Stomach (tissue), 8 donors: ENCODE measurements at regions not wholly inside any gene's neighbourhood (a gene's known extent, or its start where the extent isn't known, plus 50 kb on each side); places are given as distances from the start of the nearest gene placed in this dataset.

Source experiments
- DNase-seq, 2 donors: peaks; one replicate each; pipeline versions ENCODE4 v3.0.0 to v3.0.0-alpha.2; 2013 to 2019
- H3K27ac ChIP-seq, 5 donors: fragments of 200-600 bp in 4 of 5; sonication (generic) in 4 of 5; one replicate each; pipeline ENCODE4 v1.5.1; 2013 to 2019; ENCODE audit warnings: mild to moderate bottlenecking in 1 of 5, moderate library complexity in 1 of 5
- H3K27me3 ChIP-seq, 3 donors: fragments of 200-600 bp; sonication (generic); one replicate each; pipeline ENCODE4 v1.5.1; 2017 to 2019; ENCODE audit warnings: mixed run types in 1 of 3
- H3K36me3 ChIP-seq, 4 donors: fragments of 200-600 bp; sonication (generic); 1 replicate in 3 of 4; 2 replicates in 1 of 4; pipeline ENCODE4 v1.5.1; 2016 to 2019
- H3K4me1 ChIP-seq, 4 donors: fragments of 200-600 bp; sonication (generic); one replicate each; pipeline ENCODE4 v1.5.1; 2016 to 2019
- H3K4me3 ChIP-seq, 4 donors: fragments of 200-600 bp; sonication (generic) in 3 of 4; one replicate each; pipeline ENCODE4 v1.5.1; 2016 to 2019; ENCODE audit warnings: mild to moderate bottlenecking in 1 of 4
- H3K9me3 ChIP-seq, 4 donors: fragments of 200-600 bp; sonication (generic); one replicate each; pipeline ENCODE4 v1.5.1; 2016 to 2019
- CTCF ChIP-seq, 7 experiments: fragments of 450-650 bp in 4 of 7; fragments of 200-600 bp in 3 of 7; sonication (generic) in 3 of 7; IDR thresholded peaks; one replicate each; pipeline ENCODE4 v1.5.1; 2016 to 2019; ENCODE audit warnings: antibody characterized with exemption in 7 of 7, control low read depth in 2 of 7, mild to moderate bottlenecking in 1 of 7
- EP300 ChIP-seq: sonication (generic); formaldehyde crosslinking; IDR thresholded peaks from one replicate; pipeline ENCODE4 v1.6.1; 2017; ENCODE audit warnings: antibody characterized with exemption
- POLR2A ChIP-seq, 4 donors: fragments of 450-650 bp; IDR thresholded peaks; one replicate each; pipeline ENCODE4 v1.6.1; 2016; ENCODE audit warnings: antibody characterized with exemption in 4 of 4, control low read depth in 2 of 4, mild to moderate bottlenecking in 1 of 4, moderate library complexity in 1 of 4
- POLR2AphosphoS5 ChIP-seq, 3 donors: sonication (generic); formaldehyde crosslinking; IDR thresholded peaks; one replicate each; pipeline ENCODE4 v1.6.1; 2016; ENCODE audit warnings: antibody characterized with exemption in 3 of 3
- WGBS, 5 donors: extraction: QIAGEN DNeasy Blood & Tissue Kit in 3 of 5; methylation state at CpG; one replicate each; pipeline versions ENCODE4 v1.1.5 to v1.1.7; 2013 to 2018; 5-methylcytosine and 5-hydroxymethylcytosine counted together
- intact Hi-C: fragments of 100-400 bp; cut with DNase I; formaldehyde crosslinking; loops from one replicate; pipeline ENCODE4 v1.15.1; 2023; ENCODE audit warnings: low total_unique reads
- donor health status: healthy with polysubstance abuse.
- donor health status: Bipolar disorder and iron deficiency.
- donor health status: healthy.

- H3K4me3 ChIP-seq: no peak overlapping the region
- TF ChIP-seq EP300 (no peak), POLR2A (IDR thresholded peaks at IDR 0.05) (no peak), POLR2AphosphoS5 (IDR thresholded peaks at IDR 0.05) (no peak), CTCF (IDR thresholded peaks at IDR 0.05) (no peak)
- WGBS, 5 donors: 12 to 100% (median 56%) methylated on average over 1 of the region's 1 CpG
- H3K36me3 ChIP-seq: no peaks in the 10 kb centered on the region
- H3K27ac ChIP-seq: no peak overlapping the region
- no peak for DNase-seq
- peaks cover 0 to 9% (median 0%) of the 10 kb centered on the region in 3 donors for H3K27me3 ChIP-seq
- H3K9me3 ChIP-seq: peaks cover 0 to 27% (median 21%) of the 10 kb centered on the region in 4 donors
- intact Hi-C loops: no loop called here
- H3K4me1 ChIP-seq: no peaks in the 10 kb centered on the region
Measured at GRCh38 chr5:133723651-133724366, 111.5 kb upstream of the FSTL4 start.

- no peak for DNase-seq
- 70 to 86% (median 77%) methylated on average over 2 of the region's 2 CpGs for WGBS, 5 donors
- Histone ChIP-seq H3K27me3 (peaks cover 0 to 9% (median 0%) of the 10 kb centered on the region in 3 donors), H3K27ac (no peak overlapping the region), H3K36me3 (no peaks in the 10 kb centered on the region), H3K9me3 (peaks cover 0 to 27% (median 21%) of the 10 kb centered on the region in 4 donors), H3K4me3 (no peak overlapping the region), H3K4me1 (no peaks in the 10 kb centered on the region)
- TF ChIP-seq POLR2A (IDR thresholded peaks at IDR 0.05): no peak
- no peak for TF ChIP-seq EP300
- TF ChIP-seq CTCF (IDR thresholded peaks at IDR 0.05): no peak
- TF ChIP-seq POLR2AphosphoS5 (IDR thresholded peaks at IDR 0.05): no peak
- intact Hi-C loops: no loop called here
Measured at GRCh38 chr5:133723126-133723525, 110.8 kb upstream of the FSTL4 start.

- no peaks in the 10 kb centered on the region for H3K36me3 ChIP-seq
- intact Hi-C loops: no loop called here
- H3K27me3 ChIP-seq: peaks cover 0 to 9% (median 0%) of the 10 kb centered on the region in 3 donors
- peaks cover 0 to 27% (median 21%) of the 10 kb centered on the region in 4 donors for H3K9me3 ChIP-seq
- no peak overlapping the region for H3K4me3 ChIP-seq
- no peak overlapping the region for H3K27ac ChIP-seq
- no peak for TF ChIP-seq POLR2AphosphoS5 (IDR thresholded peaks at IDR 0.05)
- no peak for TF ChIP-seq CTCF (IDR thresholded peaks at IDR 0.05)
- TF ChIP-seq EP300: no peak
- TF ChIP-seq POLR2A (IDR thresholded peaks at IDR 0.05): no peak
- DNase-seq: no peak
- H3K4me1 ChIP-seq: no peaks in the 10 kb centered on the region
Measured at GRCh38 chr5:133721365-133721764, 109.0 kb upstream of the FSTL4 start.

GRCh38 chr5:133718457-133718856 lies 106.1 kb upstream of the FSTL4 start:
- intact Hi-C loops: no loop called here
- WGBS, 5 donors: 48 to 85% (median 83%) methylated on average over 2 of the region's 2 CpGs

More at GRCh38 chr5:133718457-133718856, 106.1 kb upstream of the FSTL4 start:
- H3K27ac ChIP-seq: no peak overlapping the region
- no peak overlapping the region for H3K4me3 ChIP-seq
- peaks cover 0 to 27% (median 21%) of the 10 kb centered on the region in 4 donors for H3K9me3 ChIP-seq
- no peaks in the 10 kb centered on the region for H3K4me1 ChIP-seq
- TF ChIP-seq POLR2A (IDR thresholded peaks at IDR 0.05) (no peak), POLR2AphosphoS5 (IDR thresholded peaks at IDR 0.05) (no peak), EP300 (no peak), CTCF (IDR thresholded peaks at IDR 0.05) (no peak)
- no peaks in the 10 kb centered on the region for H3K36me3 ChIP-seq
- peaks cover 0 to 4% (median 0%) of the 10 kb centered on the region in 3 donors for H3K27me3 ChIP-seq
- no peak for DNase-seq
